ENCODE measurements at regions not wholly inside any gene's neighbourhood (a gene's known extent, or its start where the extent isn't known, plus 50 kb on each side); places are given as distances from the start of the nearest gene placed in this dataset.

DNA sequence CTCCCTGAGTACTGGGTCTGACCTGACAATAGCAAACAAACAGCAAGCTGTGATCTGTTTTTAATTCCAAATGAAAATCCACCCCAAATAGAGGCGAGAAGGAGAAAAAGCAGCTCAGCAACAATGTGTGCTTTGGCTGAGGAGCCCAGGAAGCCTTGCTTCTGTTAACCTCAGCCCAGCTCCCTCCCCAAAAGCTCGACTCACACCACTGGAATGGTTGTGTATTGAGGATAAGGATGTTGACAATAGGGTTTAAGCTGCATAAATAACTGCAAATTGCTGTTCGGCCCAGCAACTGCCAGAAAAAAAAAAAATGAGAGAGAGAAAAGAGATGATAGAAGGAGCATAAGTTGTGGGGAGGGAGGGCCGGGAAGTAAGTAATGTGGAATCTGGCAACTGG is 104.0 kb upstream of the TBC1D5 start:
- Histone ChIP-seq H3K18ac (ENCODE audit: low read length) (no peak overlapping the region), H3K79me2 (ENCODE audit: control insufficient read depth, insufficient read depth, low read length) (no peaks in the 10 kb centered on the region), H3K23ac (ENCODE audit: low read length) (no peak overlapping the region), H3K27me3 (ENCODE audit: insufficient read depth, low read length, poor library complexity) (no peaks in the 10 kb centered on the region), H3K4me3 (ENCODE audit: low read length) (no peak overlapping the region), H2BK5ac (ENCODE audit: low read length) (no peak overlapping the region), H2BK120ac (ENCODE audit: low read depth, low read length) (no peak overlapping the region), H2BK15ac (replicated peaks; ENCODE audit: low read depth) (no peak overlapping the region), H3K4me2 (ENCODE audit: low read length) (no peak overlapping the region), H3K9ac (ENCODE audit: low read length) (no peak overlapping the region), H3K4me1 (ENCODE audit: control insufficient read depth, low read depth, low read length) (no peaks in the 10 kb centered on the region), H3K56ac (ENCODE audit: low read length) (peak overlapping the region; percentile 70), H3K4ac (ENCODE audit: low read depth, low read length) (no peak overlapping the region), H3K36me3 (ENCODE audit: control insufficient read depth, insufficient read depth, low read length) (no peaks in the 10 kb centered on the region), H3K27ac (ENCODE audit: low read depth, low read length) (peak overlapping the region; percentile 6), H4K5ac (ENCODE audit: low read length) (no peak overlapping the region), H2AK5ac (ENCODE audit: low read length) (no peak overlapping the region), H3K79me1 (ENCODE audit: low read length) (no peaks in the 10 kb centered on the region), H4K8ac (ENCODE audit: low read depth, low read length) (no peak overlapping the region)
- DNase-seq = peak; percentile 88
- no CpG with 5 or more reads among the region's 4 CpGs for WGBS (ENCODE audit: extremely low coverage, insufficient coverage, low lambda C conversion rate)

DNA sequence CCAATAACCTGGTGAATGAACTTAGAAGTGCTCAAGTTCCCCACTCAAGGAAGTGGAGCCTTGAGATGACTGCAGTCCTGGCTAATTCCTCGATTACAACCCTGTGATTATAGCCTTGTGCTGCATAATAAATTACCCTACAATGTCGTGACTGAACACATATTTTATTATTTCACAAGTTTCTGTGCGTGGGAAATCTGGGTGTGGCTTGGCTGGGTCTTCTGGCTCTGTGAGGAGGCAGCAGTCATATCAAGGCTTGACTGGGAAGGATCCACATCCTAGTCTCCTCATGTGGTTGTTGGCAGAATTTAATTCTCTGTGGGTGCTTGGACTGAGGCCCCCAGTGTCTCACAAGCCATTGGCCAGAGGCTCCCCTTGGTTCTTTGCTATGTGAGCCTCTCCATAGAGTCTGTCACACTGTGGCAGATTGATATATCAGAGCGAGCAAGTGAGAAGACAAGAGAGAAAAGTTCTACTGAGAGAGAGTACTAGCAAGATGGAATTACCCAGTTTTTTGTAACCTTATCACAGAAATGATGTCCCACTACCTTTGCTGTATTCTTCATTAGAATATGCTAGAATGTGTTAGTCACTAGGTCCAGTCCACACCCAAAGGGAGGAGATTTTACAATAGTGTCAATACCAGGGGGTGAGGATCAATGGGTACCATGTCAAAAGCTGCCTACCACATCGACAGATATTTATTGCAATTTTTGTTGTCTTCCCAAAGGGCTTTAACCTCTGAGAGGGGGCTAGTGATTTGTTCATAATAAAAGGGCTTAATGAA is 102.8 kb upstream of the TBC1D5 start:
- H3K4me2 ChIP-seq (ENCODE audit: low read length) = no peak overlapping the region
- no peak overlapping the region for H4K8ac ChIP-seq (ENCODE audit: low read depth, low read length)
- H3K79me2 ChIP-seq (ENCODE audit: control insufficient read depth, insufficient read depth, low read length) = no peaks in the 10 kb centered on the region
- no peak overlapping the region for H2AK5ac ChIP-seq (ENCODE audit: low read length)
- no peak overlapping the region for H3K4ac ChIP-seq (ENCODE audit: low read depth, low read length)
- no peak overlapping the region for H3K23ac ChIP-seq (ENCODE audit: low read length)
- no peak overlapping the region for H3K9ac ChIP-seq (ENCODE audit: low read length)
- H3K27ac ChIP-seq (ENCODE audit: low read depth, low read length) = no peak overlapping the region
- H2BK5ac ChIP-seq (ENCODE audit: low read length) = no peak overlapping the region
- no CpG with 5 or more reads among the region's 5 CpGs for WGBS (ENCODE audit: extremely low coverage, insufficient coverage, low lambda C conversion rate)
- H3K27me3 ChIP-seq (ENCODE audit: insufficient read depth, low read length, poor library complexity) = no peaks in the 10 kb centered on the region
- H2BK120ac ChIP-seq (ENCODE audit: low read depth, low read length) = peak overlapping the region; percentile 36
- H3K79me1 ChIP-seq (ENCODE audit: low read length) = no peaks in the 10 kb centered on the region
- DNase-seq = no peak
- H3K56ac ChIP-seq (ENCODE audit: low read length) = no peak overlapping the region
- H3K36me3 ChIP-seq (ENCODE audit: control insufficient read depth, insufficient read depth, low read length) = no peaks in the 10 kb centered on the region
- no peak overlapping the region for H2BK15ac ChIP-seq (replicated peaks; ENCODE audit: low read depth)
- no peak overlapping the region for H4K5ac ChIP-seq (ENCODE audit: low read length)
- no peak overlapping the region for H3K4me3 ChIP-seq (ENCODE audit: low read length)
- peaks cover 7% of the 10 kb centered on the region for H3K4me1 ChIP-seq (ENCODE audit: control insufficient read depth, low read depth, low read length)
- H3K18ac ChIP-seq (ENCODE audit: low read length) = peak overlapping the region; percentile 43

DNA sequence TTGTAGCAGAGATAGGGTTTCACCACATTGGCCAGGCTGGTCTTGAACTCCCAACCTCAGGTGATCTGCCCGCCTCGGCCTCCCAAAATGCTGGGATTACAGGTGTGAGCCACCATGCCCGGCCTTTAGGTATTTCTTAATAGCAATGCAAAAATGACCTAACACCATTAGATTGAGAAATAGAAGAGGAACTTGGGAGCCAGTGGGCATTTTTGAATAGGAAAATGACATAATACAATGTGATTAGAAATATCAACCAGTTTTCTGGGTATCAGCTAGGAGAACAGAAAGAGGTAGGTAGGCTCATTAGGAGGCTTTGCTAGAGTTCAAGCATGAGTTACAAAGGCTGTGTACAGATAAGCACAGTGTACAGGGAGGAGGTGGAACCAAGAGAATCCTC is 101.8 kb upstream of the TBC1D5 start:
- Histone ChIP-seq H3K79me2 (ENCODE audit: control insufficient read depth, insufficient read depth, low read length) (no peaks in the 10 kb centered on the region), H3K4me2 (ENCODE audit: low read length) (no peak overlapping the region), H3K27ac (ENCODE audit: low read depth, low read length) (no peak overlapping the region), H3K56ac (ENCODE audit: low read length) (no peak overlapping the region), H3K23ac (ENCODE audit: low read length) (no peak overlapping the region), H2BK120ac (ENCODE audit: low read depth, low read length) (no peak overlapping the region), H3K4ac (ENCODE audit: low read depth, low read length) (no peak overlapping the region), H2BK5ac (ENCODE audit: low read length) (peak overlapping the region; percentile 36), H3K27me3 (ENCODE audit: insufficient read depth, low read length, poor library complexity) (no peaks in the 10 kb centered on the region), H2BK15ac (replicated peaks; ENCODE audit: low read depth) (no peak overlapping the region), H4K8ac (ENCODE audit: low read depth, low read length) (no peak overlapping the region), H4K5ac (ENCODE audit: low read length) (no peak overlapping the region), H2AK5ac (ENCODE audit: low read length) (peak overlapping the region; percentile 64), H3K4me1 (ENCODE audit: control insufficient read depth, low read depth, low read length) (peaks cover 9% of the 10 kb centered on the region), H3K9ac (ENCODE audit: low read length) (no peak overlapping the region), H3K36me3 (ENCODE audit: control insufficient read depth, insufficient read depth, low read length) (no peaks in the 10 kb centered on the region), H3K4me3 (ENCODE audit: low read length) (no peak overlapping the region), H3K18ac (ENCODE audit: low read length) (no peak overlapping the region), H3K79me1 (ENCODE audit: low read length) (no peaks in the 10 kb centered on the region)
- WGBS (ENCODE audit: extremely low coverage, insufficient coverage, low lambda C conversion rate) = no CpG with 5 or more reads among the region's 3 CpGs
- no peak for DNase-seq

DNA sequence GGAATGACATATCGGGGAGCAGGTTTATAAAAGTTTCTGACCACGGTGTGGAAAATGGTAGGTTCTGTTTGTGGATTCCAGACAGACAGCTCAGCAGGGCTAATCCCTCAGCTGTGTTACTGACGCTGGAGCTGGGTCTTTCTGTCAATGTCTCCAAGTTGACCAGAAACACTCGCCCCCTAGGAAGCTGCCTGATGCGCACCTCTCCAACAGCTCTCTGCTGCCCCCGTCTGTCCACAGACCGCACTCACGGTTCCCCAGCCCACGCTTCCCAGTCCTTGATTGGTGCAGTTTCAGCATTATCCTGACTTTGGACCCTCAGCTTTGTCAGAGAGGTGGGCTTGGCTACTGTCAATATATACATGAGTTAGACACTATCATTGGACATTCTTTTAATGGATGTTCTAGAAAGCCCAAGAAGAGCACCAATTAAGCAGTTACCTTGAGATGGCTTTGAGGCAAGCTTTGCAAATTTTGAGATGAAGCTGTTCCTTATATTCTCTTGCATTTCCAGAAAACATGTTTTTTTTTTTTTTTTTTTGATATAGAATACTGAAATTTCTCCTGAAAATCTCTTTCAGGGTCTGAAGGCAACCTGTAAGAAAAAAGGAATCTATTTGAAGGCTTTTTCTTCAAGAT is 98.9 kb upstream of the TBC1D5 start:
- Histone ChIP-seq H2BK120ac (ENCODE audit: low read depth, low read length) (no peak overlapping the region), H3K27me3 (ENCODE audit: insufficient read depth, low read length, poor library complexity) (no peaks in the 10 kb centered on the region), H2BK5ac (ENCODE audit: low read length) (peak overlapping the region; percentile 10), H3K4ac (ENCODE audit: low read depth, low read length) (no peak overlapping the region), H3K79me1 (ENCODE audit: low read length) (no peaks in the 10 kb centered on the region), H3K36me3 (ENCODE audit: control insufficient read depth, insufficient read depth, low read length) (no peaks in the 10 kb centered on the region), H2AK5ac (ENCODE audit: low read length) (no peak overlapping the region), H3K23ac (ENCODE audit: low read length) (no peak overlapping the region), H3K18ac (ENCODE audit: low read length) (no peak overlapping the region), H2BK15ac (replicated peaks; ENCODE audit: low read depth) (no peak overlapping the region), H4K8ac (ENCODE audit: low read depth, low read length) (no peak overlapping the region), H3K56ac (ENCODE audit: low read length) (peak overlapping the region; percentile 17), H3K4me2 (ENCODE audit: low read length) (no peak overlapping the region), H4K5ac (ENCODE audit: low read length) (no peak overlapping the region), H3K9ac (ENCODE audit: low read length) (peak overlapping the region; percentile 4), H3K4me3 (ENCODE audit: low read length) (no peak overlapping the region), H3K27ac (ENCODE audit: low read depth, low read length) (peak overlapping the region; percentile 25), H3K79me2 (ENCODE audit: control insufficient read depth, insufficient read depth, low read length) (no peaks in the 10 kb centered on the region), H3K4me1 (ENCODE audit: control insufficient read depth, low read depth, low read length) (peaks cover 9% of the 10 kb centered on the region)
- WGBS (ENCODE audit: extremely low coverage, insufficient coverage, low lambda C conversion rate) = no CpG with 5 or more reads among the region's 9 CpGs
- peak; percentile 94 for DNase-seq

DNA sequence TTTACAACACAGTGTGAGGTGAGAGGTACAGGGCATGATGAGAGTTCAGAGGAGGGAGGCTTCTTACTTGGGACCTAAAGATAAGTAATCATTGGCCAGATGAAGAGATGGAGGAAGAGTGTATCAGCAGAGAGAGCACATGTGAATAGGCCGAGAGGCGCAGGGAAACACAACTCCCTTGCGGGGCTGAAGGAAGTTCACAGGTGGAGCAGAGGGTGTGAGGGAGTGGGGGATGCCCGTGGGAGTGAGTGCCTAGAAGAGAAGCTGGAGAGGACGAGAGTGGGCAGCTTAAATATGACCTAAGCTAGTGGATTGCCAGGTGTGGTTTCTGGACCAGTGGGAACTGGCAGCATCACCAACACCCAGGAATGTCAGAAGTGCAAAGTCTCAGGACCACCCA is 98.2 kb upstream of the TBC1D5 start:
- no CpG with 5 or more reads among the region's 5 CpGs for WGBS (ENCODE audit: extremely low coverage, insufficient coverage, low lambda C conversion rate)
- no peak overlapping the region for H4K8ac ChIP-seq (ENCODE audit: low read depth, low read length)

More for the DNA sequence above, 98.2 kb upstream of the TBC1D5 start:
- H3K79me2 ChIP-seq (ENCODE audit: control insufficient read depth, insufficient read depth, low read length) = no peaks in the 10 kb centered on the region
- H4K5ac ChIP-seq (ENCODE audit: low read length) = no peak overlapping the region
- DNase-seq = peak; percentile 66
- H3K4me1 ChIP-seq (ENCODE audit: control insufficient read depth, low read depth, low read length) = peaks cover 9% of the 10 kb centered on the region
- H2AK5ac ChIP-seq (ENCODE audit: low read length) = peak overlapping the region; percentile 14
- H3K27me3 ChIP-seq (ENCODE audit: insufficient read depth, low read length, poor library complexity) = no peaks in the 10 kb centered on the region
- no peak overlapping the region for H3K4ac ChIP-seq (ENCODE audit: low read depth, low read length)
- peak overlapping the region; percentile 17 for H3K56ac ChIP-seq (ENCODE audit: low read length)
- peak overlapping the region; percentile 47 for H2BK5ac ChIP-seq (ENCODE audit: low read length)
- no peak overlapping the region for H3K23ac ChIP-seq (ENCODE audit: low read length)
- H3K4me3 ChIP-seq (ENCODE audit: low read length) = no peak overlapping the region
- H3K4me2 ChIP-seq (ENCODE audit: low read length) = no peak overlapping the region
- peak overlapping the region; percentile 19 for H2BK120ac ChIP-seq (ENCODE audit: low read depth, low read length)
- no peaks in the 10 kb centered on the region for H3K36me3 ChIP-seq (ENCODE audit: control insufficient read depth, insufficient read depth, low read length)
- no peaks in the 10 kb centered on the region for H3K79me1 ChIP-seq (ENCODE audit: low read length)
- H3K18ac ChIP-seq (ENCODE audit: low read length) = no peak overlapping the region
- no peak overlapping the region for H2BK15ac ChIP-seq (replicated peaks; ENCODE audit: low read depth)
- peak overlapping the region; percentile 25 for H3K27ac ChIP-seq (ENCODE audit: low read depth, low read length)
- H3K9ac ChIP-seq (ENCODE audit: low read length) = peak overlapping the region; percentile 4
